ENCODE measurements at regions not wholly inside any gene's neighbourhood (a gene's known extent, or its start where the extent isn't known, plus 50 kb on each side); places are given as distances from the start of the nearest gene placed in this dataset.

DNA sequence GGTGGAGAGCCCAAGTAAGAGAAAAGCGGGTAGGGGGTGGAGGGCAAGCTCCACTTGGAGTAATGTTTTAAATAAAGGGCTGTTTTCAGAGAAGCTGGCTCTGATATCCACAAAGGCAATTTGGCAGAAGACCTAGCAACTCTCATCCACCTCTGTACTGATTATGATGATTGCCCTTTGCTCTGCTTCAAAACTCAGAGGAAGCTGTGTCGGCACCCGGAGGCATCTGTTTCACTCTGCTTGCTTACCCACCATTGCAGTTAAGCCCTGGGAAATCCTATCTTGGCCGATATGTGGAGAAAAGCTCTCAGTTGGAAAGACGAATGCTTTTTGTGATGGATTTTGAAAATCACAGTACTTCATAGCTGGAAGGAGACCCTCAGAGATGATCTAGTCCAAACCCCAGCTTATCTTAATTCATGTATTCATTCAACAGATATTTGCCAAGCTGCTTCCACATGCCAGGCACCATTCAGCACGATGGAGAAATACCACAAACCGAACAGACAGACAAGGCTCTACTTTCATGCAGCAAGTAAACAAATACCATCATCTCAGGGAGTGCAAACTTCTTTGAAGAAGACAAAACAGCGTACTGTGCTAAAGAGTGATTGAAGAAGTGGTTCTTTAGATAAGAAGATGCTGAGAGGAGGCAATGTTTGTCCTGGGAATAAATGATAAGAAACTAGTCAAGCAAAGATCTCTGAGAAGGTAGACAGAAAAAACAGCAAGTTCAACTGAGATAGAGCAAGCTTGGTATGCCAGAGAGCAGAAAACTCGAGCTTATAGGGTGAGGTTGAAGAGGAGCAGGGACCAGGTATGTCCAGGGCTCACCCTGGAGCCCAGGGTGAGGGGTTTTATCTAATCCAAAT is 140.4 kb upstream of the SPDL1 start:
- H3K27me3 Mint-ChIP-seq (ENCODE audit: low read depth), result no peaks in the 10 kb centered on the region
- ATAC-seq (no peak), DNase-seq (no peak)
- H3K4me1 Mint-ChIP-seq (ENCODE audit: low read depth), result no peaks in the 10 kb centered on the region
- no peak overlapping the region for H3K27ac Mint-ChIP-seq
- no peak overlapping the region for H3K4me3 Mint-ChIP-seq
- no peaks in the 10 kb centered on the region for H3K9me3 Mint-ChIP-seq (ENCODE audit: insufficient read depth)
- no peaks in the 10 kb centered on the region for H3K36me3 Mint-ChIP-seq (ENCODE audit: low read depth)
- ChIA-PET CTCF (no interaction called here), POLR2A (no interaction called here)

GRCh38 chr5:169442403-169442874 is 141.1 kb upstream of the SPDL1 start:
- no peaks in the 10 kb centered on the region for H3K27me3 Mint-ChIP-seq (ENCODE audit: low read depth)
- ChIA-PET POLR2A (no interaction called here), CTCF (no interaction called here)
- H3K4me1 Mint-ChIP-seq (ENCODE audit: low read depth), result no peaks in the 10 kb centered on the region
- ATAC-seq, result no peak
- H3K9me3 Mint-ChIP-seq (ENCODE audit: insufficient read depth), result no peaks in the 10 kb centered on the region
- no peak overlapping the region for H3K27ac Mint-ChIP-seq
- no peak for DNase-seq
- H3K36me3 Mint-ChIP-seq (ENCODE audit: low read depth), result no peaks in the 10 kb centered on the region
- no peak overlapping the region for H3K4me3 Mint-ChIP-seq

DNA sequence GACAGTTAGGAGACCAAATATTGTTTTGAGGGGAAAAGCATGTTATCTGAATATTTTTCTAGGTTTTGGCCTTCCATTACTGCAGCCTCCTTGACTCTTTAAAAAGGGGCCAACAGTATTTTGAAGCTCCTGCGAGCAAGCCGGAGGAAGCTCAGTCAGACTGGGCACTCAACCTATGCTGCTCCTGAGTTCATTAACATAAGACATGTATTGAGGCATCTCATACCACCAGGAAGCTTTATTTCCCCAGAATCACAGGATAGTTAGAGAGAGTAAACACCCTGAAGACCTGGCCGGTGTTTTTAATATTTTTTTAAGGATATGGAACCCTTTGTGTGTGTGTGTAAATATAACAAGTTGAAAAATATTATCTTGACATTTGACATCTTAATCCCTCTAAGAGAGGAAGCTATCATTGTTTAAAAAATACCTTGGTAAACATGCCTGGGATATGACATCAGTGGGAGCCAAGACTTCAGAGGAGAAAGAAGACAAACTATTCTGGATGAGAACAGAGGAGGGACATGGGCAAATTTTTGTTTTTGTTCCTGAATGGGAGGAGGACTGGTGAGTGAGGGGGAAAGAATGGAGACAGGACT is 139.3 kb upstream of the SLIT3 start:
- Mint-ChIP-seq H3K9me3 (ENCODE audit: insufficient read depth) (no peaks in the 10 kb centered on the region), H3K27ac (no peak overlapping the region), H3K27me3 (ENCODE audit: low read depth) (peaks cover 3% of the 10 kb centered on the region), H3K4me1 (ENCODE audit: low read depth) (no peaks in the 10 kb centered on the region), H3K36me3 (ENCODE audit: low read depth) (no peaks in the 10 kb centered on the region), H3K4me3 (no peak overlapping the region)
- DNase-seq (no peak), ATAC-seq (no peak)
- CTCF ChIA-PET, result no interaction called here
- POLR2A ChIA-PET, result no interaction called here

- Mint-ChIP-seq H3K27ac (no peak overlapping the region), H3K36me3 (ENCODE audit: low read depth) (no peaks in the 10 kb centered on the region), H3K9me3 (ENCODE audit: insufficient read depth) (no peaks in the 10 kb centered on the region), H3K4me1 (ENCODE audit: low read depth) (no peaks in the 10 kb centered on the region), H3K4me3 (no peak overlapping the region), H3K27me3 (ENCODE audit: low read depth) (peaks cover 3% of the 10 kb centered on the region)
- DNase-seq, result no peak
- no peak for ATAC-seq
- CTCF ChIA-PET, result no interaction called here
- POLR2A ChIA-PET, result no interaction called here
These were observed 138.4 kb upstream of the SLIT3 start for GRCh38 chr5:169439362-169439761.

DNA sequence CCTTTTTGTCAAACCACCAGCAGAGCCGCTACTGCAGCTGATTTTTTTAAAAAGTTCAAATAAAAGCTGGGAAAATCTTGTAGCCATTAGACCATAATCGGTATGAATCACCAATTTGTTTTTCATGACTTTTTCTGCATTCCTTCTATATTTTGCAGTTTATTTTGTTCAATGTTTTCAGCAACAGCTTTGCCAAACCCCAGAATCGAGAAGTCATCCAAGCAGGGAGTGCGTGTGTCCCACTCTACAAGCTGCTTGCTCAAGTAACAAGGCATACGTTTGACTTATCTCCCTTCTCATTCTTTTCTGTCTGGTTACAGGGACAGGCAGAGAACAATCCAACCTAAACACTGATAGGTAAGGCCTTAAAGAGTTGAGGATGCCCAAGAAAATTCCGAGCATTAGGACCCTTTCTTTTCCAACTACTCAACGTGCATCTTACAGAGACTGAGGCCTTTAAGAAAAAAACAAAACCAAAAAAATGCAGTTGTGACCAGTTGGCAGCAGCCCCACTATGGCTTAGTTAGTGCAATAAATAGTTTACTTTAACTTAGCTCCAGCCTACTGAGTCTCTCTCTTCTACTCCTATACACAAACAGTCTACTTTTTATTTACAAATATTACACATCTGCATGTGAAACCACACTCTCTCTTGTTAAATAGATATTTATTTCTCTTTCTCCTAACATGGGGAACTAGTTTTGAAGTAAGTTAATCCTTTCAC is 134.7 kb upstream of the SLIT3 start:
- H3K27ac Mint-ChIP-seq, result no peak overlapping the region
- ATAC-seq (no peak), DNase-seq (no peak)
- POLR2A ChIA-PET, result no interaction called here
- CTCF ChIA-PET, result no interaction called here
- H3K4me1 Mint-ChIP-seq (ENCODE audit: low read depth), result no peaks in the 10 kb centered on the region
- no peaks in the 10 kb centered on the region for H3K9me3 Mint-ChIP-seq (ENCODE audit: insufficient read depth)
- H3K4me3 Mint-ChIP-seq, result no peak overlapping the region
- no peaks in the 10 kb centered on the region for H3K36me3 Mint-ChIP-seq (ENCODE audit: low read depth)
- H3K27me3 Mint-ChIP-seq (ENCODE audit: low read depth), result peaks cover 7% of the 10 kb centered on the region

GRCh38 chr5:169433221-169433651 is 132.3 kb upstream of the SLIT3 start:
- ATAC-seq, result no peak
- H3K4me1 Mint-ChIP-seq (ENCODE audit: low read depth), result no peaks in the 10 kb centered on the region
- H3K36me3 Mint-ChIP-seq (ENCODE audit: low read depth), result no peaks in the 10 kb centered on the region
- peaks cover 7% of the 10 kb centered on the region for H3K27me3 Mint-ChIP-seq (ENCODE audit: low read depth)
- H3K27ac Mint-ChIP-seq, result no peak overlapping the region
- DNase-seq, result no peak
- no peak overlapping the region for H3K4me3 Mint-ChIP-seq
- CTCF ChIA-PET, result no interaction called here
- H3K9me3 Mint-ChIP-seq (ENCODE audit: insufficient read depth), result no peaks in the 10 kb centered on the region
- POLR2A ChIA-PET, result no interaction called here

- DNase-seq, result no peak
- CTCF ChIA-PET, result no interaction called here
- H3K36me3 Mint-ChIP-seq (ENCODE audit: low read depth), result no peaks in the 10 kb centered on the region
These were observed 130.4 kb upstream of the SLIT3 start for GRCh38 chr5:169431386-169431785.

GRCh38 chr5:169430671-169431070 is 129.7 kb upstream of the SLIT3 start:
- H3K9me3 Mint-ChIP-seq (ENCODE audit: insufficient read depth), result no peaks in the 10 kb centered on the region
- peaks cover 3% of the 10 kb centered on the region for H3K27me3 Mint-ChIP-seq (ENCODE audit: low read depth)
- POLR2A ChIA-PET, result no interaction called here
- DNase-seq (no peak), ATAC-seq (no peak)
- H3K36me3 Mint-ChIP-seq (ENCODE audit: low read depth), result no peaks in the 10 kb centered on the region
- H3K27ac Mint-ChIP-seq, result no peak overlapping the region
- CTCF ChIA-PET, result no interaction called here
- no peak overlapping the region for H3K4me3 Mint-ChIP-seq
- H3K4me1 Mint-ChIP-seq (ENCODE audit: low read depth), result no peaks in the 10 kb centered on the region

More at GRCh38 chr5:169431386-169431785, 130.4 kb upstream of the SLIT3 start:
- POLR2A ChIA-PET, result no interaction called here
- Mint-ChIP-seq H3K27me3 (ENCODE audit: low read depth) (peaks cover 3% of the 10 kb centered on the region), H3K27ac (no peak overlapping the region), H3K4me3 (no peak overlapping the region), H3K4me1 (ENCODE audit: low read depth) (no peaks in the 10 kb centered on the region), H3K9me3 (ENCODE audit: insufficient read depth) (no peaks in the 10 kb centered on the region)
- ATAC-seq, result no peak

DNA sequence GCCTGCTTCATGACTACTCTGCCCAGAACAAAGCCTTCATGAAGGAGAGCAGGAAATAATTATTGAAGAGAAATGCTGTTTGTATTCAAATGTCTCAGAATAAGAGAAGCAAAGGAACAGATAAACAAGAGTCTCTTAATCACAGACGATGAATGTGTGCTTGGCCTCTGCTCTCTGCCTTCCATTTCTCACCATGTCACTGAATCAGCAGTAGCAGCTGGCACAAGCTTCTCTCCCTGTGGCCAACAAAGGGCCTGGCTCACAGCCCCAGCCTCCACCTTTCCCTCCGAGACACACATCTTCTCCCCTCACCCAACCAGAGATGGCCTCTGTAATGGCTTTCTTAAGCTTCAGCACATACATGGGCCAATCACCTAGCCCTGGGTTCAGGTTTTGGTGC is 128.1 kb upstream of the SLIT3 start:
- ChIA-PET CTCF (no interaction called here), POLR2A (no interaction called here)
- no peak overlapping the region for H3K4me3 Mint-ChIP-seq
- no peak for ATAC-seq
- no peaks in the 10 kb centered on the region for H3K9me3 Mint-ChIP-seq (ENCODE audit: insufficient read depth)
- DNase-seq, result no peak
- H3K27ac Mint-ChIP-seq, result no peak overlapping the region
- H3K27me3 Mint-ChIP-seq (ENCODE audit: low read depth), result peaks cover 3% of the 10 kb centered on the region
- no peaks in the 10 kb centered on the region for H3K36me3 Mint-ChIP-seq (ENCODE audit: low read depth)
- no peaks in the 10 kb centered on the region for H3K4me1 Mint-ChIP-seq (ENCODE audit: low read depth)

- no peaks in the 10 kb centered on the region for H3K9me3 Mint-ChIP-seq (ENCODE audit: insufficient read depth)
- POLR2A ChIA-PET, result no interaction called here
- CTCF ChIA-PET, result no interaction called here
- H3K36me3 Mint-ChIP-seq (ENCODE audit: low read depth), result no peaks in the 10 kb centered on the region
- ATAC-seq (no peak), DNase-seq (no peak)
- H3K27ac Mint-ChIP-seq, result no peak overlapping the region
- no peaks in the 10 kb centered on the region for H3K4me1 Mint-ChIP-seq (ENCODE audit: low read depth)
- no peak overlapping the region for H3K4me3 Mint-ChIP-seq
- H3K27me3 Mint-ChIP-seq (ENCODE audit: low read depth), result peaks cover 2% of the 10 kb centered on the region
These were observed 125.8 kb upstream of the SLIT3 start for GRCh38 chr5:169426784-169427183.

DNA sequence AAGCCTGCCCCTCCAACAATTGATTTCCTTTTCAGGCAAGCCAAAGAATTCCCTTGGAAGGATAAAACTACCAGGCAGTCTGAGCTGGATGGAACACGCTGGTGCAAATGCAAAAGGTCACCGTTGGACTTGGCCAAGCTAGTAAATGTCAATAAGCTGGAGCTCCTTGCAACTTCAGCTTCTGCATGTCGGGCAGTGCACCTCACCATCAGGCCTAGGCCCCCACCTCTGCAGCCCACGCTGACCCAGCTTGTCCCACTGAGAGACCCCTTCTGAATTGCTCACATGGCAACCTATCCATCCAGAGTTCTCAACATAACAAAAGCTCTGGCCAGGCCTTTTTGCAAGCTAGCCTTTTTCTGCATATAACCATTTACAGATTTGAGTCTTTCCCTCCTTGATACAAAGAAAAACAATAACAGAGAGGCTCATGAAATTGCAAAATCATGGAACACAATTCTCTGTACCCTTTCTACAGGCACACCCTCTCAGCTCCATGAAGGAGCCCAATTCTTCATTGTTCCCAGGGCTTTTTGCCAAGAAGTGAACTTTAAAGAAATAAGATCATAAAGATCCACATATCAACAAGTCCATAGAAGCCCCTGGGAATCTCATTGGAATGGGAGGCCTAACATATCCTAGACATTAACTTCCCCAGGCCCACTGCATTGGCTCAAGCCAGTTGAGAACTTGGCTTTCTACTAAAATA is 123.9 kb upstream of the SLIT3 start:
- Mint-ChIP-seq H3K27ac (no peak overlapping the region), H3K4me3 (no peak overlapping the region), H3K9me3 (ENCODE audit: insufficient read depth) (no peaks in the 10 kb centered on the region), H3K4me1 (ENCODE audit: low read depth) (no peaks in the 10 kb centered on the region), H3K27me3 (ENCODE audit: low read depth) (peaks cover 2% of the 10 kb centered on the region), H3K36me3 (ENCODE audit: low read depth) (no peaks in the 10 kb centered on the region)
- ChIA-PET POLR2A (no interaction called here), CTCF (no interaction called here)
- ATAC-seq, result no peak
- no peak for DNase-seq

DNA sequence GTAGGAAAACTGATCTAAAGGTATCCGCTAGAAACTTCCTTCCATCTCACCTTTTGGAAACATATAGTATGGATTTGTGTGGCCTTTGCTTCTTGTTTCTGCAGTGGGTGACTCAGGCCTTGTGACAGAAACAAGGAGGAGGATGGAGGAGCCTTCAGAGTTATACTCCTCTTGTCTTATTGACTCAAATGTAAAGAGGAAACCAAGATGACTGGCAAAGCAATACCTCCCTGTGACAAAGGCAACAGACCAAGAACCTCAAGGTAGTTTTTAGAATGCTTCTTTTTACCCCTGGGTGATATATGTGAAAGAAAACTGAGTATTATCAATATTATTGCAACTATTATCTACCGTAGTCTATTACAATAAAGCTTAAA is 123.3 kb upstream of the SLIT3 start:
- no peaks in the 10 kb centered on the region for H3K9me3 Mint-ChIP-seq (ENCODE audit: insufficient read depth)
- no peak for DNase-seq
- no peak overlapping the region for H3K4me3 Mint-ChIP-seq
- peaks cover 2% of the 10 kb centered on the region for H3K27me3 Mint-ChIP-seq (ENCODE audit: low read depth)
- no peaks in the 10 kb centered on the region for H3K4me1 Mint-ChIP-seq (ENCODE audit: low read depth)
- ChIA-PET POLR2A (no interaction called here), CTCF (no interaction called here)
- ATAC-seq, result no peak
- no peak overlapping the region for H3K27ac Mint-ChIP-seq
- no peaks in the 10 kb centered on the region for H3K36me3 Mint-ChIP-seq (ENCODE audit: low read depth)
